Astrocyte (in vitro differentiated cells and primary cell): ENCODE measurements at regions not wholly inside any gene's neighbourhood (a gene's known extent, or its start where the extent isn't known, plus 50 kb on each side); places are given as distances from the start of the nearest gene placed in this dataset.
A peak's percentile ranks its signal among the peaks of the same experiment; 100 is the strongest.

Experiments
- DNase-seq: peaks from one replicate; pipeline ENCODE4 v3.0.0-alpha.2; 2010; ENCODE audit warnings: low read depth
- FAIRE-seq: peaks from 2 replicates; lab custom pipeline; 2011; peaks lifted over from hg19 to GRCh38; lab: Jason Lieb, UNC
- H2AFZ ChIP-seq: 2 replicates; pipeline ENCODE4 v1.6.0; 2012; ENCODE audit warnings: low read depth, low read length, inconsistent platforms
- H3K27ac ChIP-seq: 2 replicates; pipeline ENCODE4 v1.5.1; 2011; ENCODE audit warnings: low read depth, low read length, inconsistent platforms
- H3K27me3 ChIP-seq: 2 replicates; pipeline ENCODE4 v1.6.0; 2011; ENCODE audit warnings: low read length, inconsistent platforms; ENCODE audit not compliant: insufficient read depth
- H3K36me3 ChIP-seq: 2 replicates; pipeline ENCODE4 v1.5.1; 2011; ENCODE audit warnings: low read length, inconsistent platforms; ENCODE audit not compliant: insufficient read depth
- H3K4me1 ChIP-seq: 2 replicates; pipeline ENCODE4 v1.5.1; 2011; ENCODE audit warnings: low read length, inconsistent platforms; ENCODE audit not compliant: insufficient read depth
- H3K4me2 ChIP-seq: 2 replicates; pipeline ENCODE4 v1.6.0; 2012; ENCODE audit warnings: low read length, inconsistent platforms
- H3K4me3 ChIP-seq: 2 replicates; pipeline ENCODE4 v1.5.1; 2011; ENCODE audit warnings: low read depth, mild to moderate bottlenecking, low read length, inconsistent platforms; ENCODE audit not compliant: insufficient read depth
- H3K79me2 ChIP-seq: 2 replicates; pipeline ENCODE4 v1.6.0; 2012; ENCODE audit warnings: mild to moderate bottlenecking, low read length, inconsistent platforms; ENCODE audit not compliant: insufficient read depth
- H3K9ac ChIP-seq: 2 replicates; pipeline ENCODE4 v1.6.0; 2012; ENCODE audit warnings: mild to moderate bottlenecking, low read length, inconsistent platforms
- H3K9me3 ChIP-seq: 2 replicates; pipeline ENCODE4 v1.5.1; 2012; ENCODE audit warnings: low read depth, mild to moderate bottlenecking, low read length, inconsistent platforms; ENCODE audit not compliant: insufficient read depth
- H4K20me1 ChIP-seq: 2 replicates; pipeline ENCODE4 v1.6.0; 2012; ENCODE audit warnings: low read length, inconsistent platforms; ENCODE audit not compliant: insufficient read depth
- H3K27ac Mint-ChIP-seq: one replicate; pipeline ENCODE4 v1.8.0; 2021; ENCODE audit warnings: mild to moderate bottlenecking, mixed read lengths; ENCODE audit not compliant: unreplicated experiment
- H3K27me3 Mint-ChIP-seq: one replicate; pipeline ENCODE4 v1.8.0; 2021; ENCODE audit warnings: low read depth, mixed read lengths; ENCODE audit not compliant: unreplicated experiment
- H3K36me3 Mint-ChIP-seq: one replicate; pipeline ENCODE4 v1.8.0; 2021; ENCODE audit warnings: low read depth, mixed read lengths; ENCODE audit not compliant: unreplicated experiment
- H3K4me1 Mint-ChIP-seq: one replicate; pipeline ENCODE4 v1.8.0; 2021; ENCODE audit warnings: low read depth, mixed read lengths; ENCODE audit not compliant: unreplicated experiment
- H3K4me3 Mint-ChIP-seq: one replicate; pipeline ENCODE4 v1.8.0; 2021; ENCODE audit warnings: mild to moderate bottlenecking, moderate library complexity, mixed read lengths; ENCODE audit not compliant: unreplicated experiment
- H3K9me3 Mint-ChIP-seq: one replicate; pipeline ENCODE4 v1.8.0; 2021; ENCODE audit warnings: mild to moderate bottlenecking, mixed read lengths; ENCODE audit not compliant: unreplicated experiment
- EZH2 ChIP-seq: IDR thresholded peaks from 2 replicates; pipeline ENCODE4 v1.6.1; 2012; ENCODE audit warnings: mild to moderate bottlenecking, low read length, inconsistent platforms; ENCODE audit not compliant: insufficient read depth
- TF ChIP-seq, protein P1 (sequence below): IDR thresholded peaks from 2 replicates; pipeline ENCODE4 v1.5.1; 2011; ENCODE audit warnings: low read depth, mild to moderate bottlenecking, inconsistent platforms, low read length, moderate library complexity; ENCODE audit not compliant: insufficient read depth

- TF ChIP-seq, protein P1, sequence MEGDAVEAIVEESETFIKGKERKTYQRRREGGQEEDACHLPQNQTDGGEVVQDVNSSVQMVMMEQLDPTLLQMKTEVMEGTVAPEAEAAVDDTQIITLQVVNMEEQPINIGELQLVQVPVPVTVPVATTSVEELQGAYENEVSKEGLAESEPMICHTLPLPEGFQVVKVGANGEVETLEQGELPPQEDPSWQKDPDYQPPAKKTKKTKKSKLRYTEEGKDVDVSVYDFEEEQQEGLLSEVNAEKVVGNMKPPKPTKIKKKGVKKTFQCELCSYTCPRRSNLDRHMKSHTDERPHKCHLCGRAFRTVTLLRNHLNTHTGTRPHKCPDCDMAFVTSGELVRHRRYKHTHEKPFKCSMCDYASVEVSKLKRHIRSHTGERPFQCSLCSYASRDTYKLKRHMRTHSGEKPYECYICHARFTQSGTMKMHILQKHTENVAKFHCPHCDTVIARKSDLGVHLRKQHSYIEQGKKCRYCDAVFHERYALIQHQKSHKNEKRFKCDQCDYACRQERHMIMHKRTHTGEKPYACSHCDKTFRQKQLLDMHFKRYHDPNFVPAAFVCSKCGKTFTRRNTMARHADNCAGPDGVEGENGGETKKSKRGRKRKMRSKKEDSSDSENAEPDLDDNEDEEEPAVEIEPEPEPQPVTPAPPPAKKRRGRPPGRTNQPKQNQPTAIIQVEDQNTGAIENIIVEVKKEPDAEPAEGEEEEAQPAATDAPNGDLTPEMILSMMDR = no peak
- TF ChIP-seq EZH2 = no peak
- FAIRE-seq = no peak
- H3K9me3 Mint-ChIP-seq = no peaks in the 10 kb centered on the region
- DNase-seq = no peak
- H3K27me3 Mint-ChIP-seq = no peaks in the 10 kb centered on the region
- Histone ChIP-seq H3K4me2 (peak overlapping the region; percentile 97), H4K20me1 (peaks cover 16% of the 10 kb centered on the region), H3K36me3 (no peaks in the 10 kb centered on the region), H3K79me2 (peaks cover 40% of the 10 kb centered on the region), H3K27me3 (no peaks in the 10 kb centered on the region), H3K27ac (peak overlapping the region; percentile 38), H3K4me1 (peaks cover 8% of the 10 kb centered on the region), H3K4me3 (peak overlapping the region; percentile 83), H3K9me3 (no peaks in the 10 kb centered on the region), H3K9ac (peak overlapping the region; percentile 88), H2AFZ (peak overlapping the region; percentile 92)
- no peaks in the 10 kb centered on the region for H3K36me3 Mint-ChIP-seq
- peaks cover 13% of the 10 kb centered on the region for H3K4me1 Mint-ChIP-seq
- peak overlapping the region; percentile 93 for H3K27ac Mint-ChIP-seq
- H3K4me3 Mint-ChIP-seq = peak overlapping the region; percentile 99
Observed at GRCh38 chr17:30600830-30601494, 123.8 kb downstream of the GOSR1 start.

GRCh38 chr17:30600060-30600829 is 123.0 kb downstream of the GOSR1 start:
- H3K4me1 Mint-ChIP-seq = peaks cover 13% of the 10 kb centered on the region
- no peak for TF ChIP-seq EZH2
- TF ChIP-seq, protein P1 = peak; percentile 48
- no peaks in the 10 kb centered on the region for H3K36me3 ChIP-seq
- peak overlapping the region; percentile 91 for H3K27ac ChIP-seq
- H3K4me3 ChIP-seq = peak overlapping the region; percentile 83
- H3K4me1 ChIP-seq = peaks cover 8% of the 10 kb centered on the region
- H3K4me2 ChIP-seq = peak overlapping the region; percentile 97
- H3K4me3 Mint-ChIP-seq = peak overlapping the region; percentile 86
- H2AFZ ChIP-seq = peak overlapping the region; percentile 88
- no peaks in the 10 kb centered on the region for H3K9me3 ChIP-seq
- peak overlapping the region; percentile 75 for H3K27ac Mint-ChIP-seq
- no peaks in the 10 kb centered on the region for H3K27me3 Mint-ChIP-seq
- no peaks in the 10 kb centered on the region for H3K36me3 Mint-ChIP-seq
- peaks cover 13% of the 10 kb centered on the region for H4K20me1 ChIP-seq
- no peaks in the 10 kb centered on the region for H3K27me3 ChIP-seq
- peaks cover 33% of the 10 kb centered on the region for H3K79me2 ChIP-seq
- peak overlapping the region; percentile 88 for H3K9ac ChIP-seq
- no peaks in the 10 kb centered on the region for H3K9me3 Mint-ChIP-seq
- DNase-seq (peak; percentile 65), FAIRE-seq (no peak)
